ENCODE measurements at regions not wholly inside any gene's neighbourhood (a gene's known extent, or its start where the extent isn't known, plus 50 kb on each side); places are given as distances from the start of the nearest gene placed in this dataset.

DNA sequence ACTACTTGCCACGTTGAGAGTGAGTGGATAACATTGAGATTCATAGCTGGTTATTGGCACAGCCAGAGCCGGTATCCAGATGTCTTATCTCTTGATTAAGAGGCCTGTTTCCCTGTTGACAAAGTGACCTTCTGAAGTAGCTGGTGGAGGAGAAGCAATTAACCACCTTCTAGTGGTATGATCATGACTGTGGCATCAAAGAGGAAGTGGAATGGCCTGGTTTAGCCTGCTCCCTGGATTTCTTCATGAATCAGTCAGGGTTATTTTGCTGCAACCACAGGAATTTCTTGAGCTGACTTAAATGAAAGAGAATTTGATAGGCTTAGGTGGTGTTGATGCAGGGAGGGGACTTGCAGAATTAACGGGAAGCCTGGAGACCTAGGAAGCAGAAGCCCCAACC is 398.3 kb downstream of the MFSD1 start:
- TF ChIP-seq, protein P1, sequence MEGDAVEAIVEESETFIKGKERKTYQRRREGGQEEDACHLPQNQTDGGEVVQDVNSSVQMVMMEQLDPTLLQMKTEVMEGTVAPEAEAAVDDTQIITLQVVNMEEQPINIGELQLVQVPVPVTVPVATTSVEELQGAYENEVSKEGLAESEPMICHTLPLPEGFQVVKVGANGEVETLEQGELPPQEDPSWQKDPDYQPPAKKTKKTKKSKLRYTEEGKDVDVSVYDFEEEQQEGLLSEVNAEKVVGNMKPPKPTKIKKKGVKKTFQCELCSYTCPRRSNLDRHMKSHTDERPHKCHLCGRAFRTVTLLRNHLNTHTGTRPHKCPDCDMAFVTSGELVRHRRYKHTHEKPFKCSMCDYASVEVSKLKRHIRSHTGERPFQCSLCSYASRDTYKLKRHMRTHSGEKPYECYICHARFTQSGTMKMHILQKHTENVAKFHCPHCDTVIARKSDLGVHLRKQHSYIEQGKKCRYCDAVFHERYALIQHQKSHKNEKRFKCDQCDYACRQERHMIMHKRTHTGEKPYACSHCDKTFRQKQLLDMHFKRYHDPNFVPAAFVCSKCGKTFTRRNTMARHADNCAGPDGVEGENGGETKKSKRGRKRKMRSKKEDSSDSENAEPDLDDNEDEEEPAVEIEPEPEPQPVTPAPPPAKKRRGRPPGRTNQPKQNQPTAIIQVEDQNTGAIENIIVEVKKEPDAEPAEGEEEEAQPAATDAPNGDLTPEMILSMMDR (IDR thresholded peaks at IDR 0.05; ENCODE audit: poor library complexity): no peak
- TF ChIP-seq EZH2phosphoT487 (IDR thresholded peaks at IDR 0.05; ENCODE audit: low read depth, severe bottlenecking, unreplicated experiment): no peak

All from hepatocyte (in vitro differentiated cells).